Activated CD4-positive, alpha-beta T cell treated with anti-CD3 and anti-CD28 coated beads for 24 hours (primary cell): ENCODE measurements at regions not wholly inside any gene's neighbourhood (a gene's known extent, or its start where the extent isn't known, plus 50 kb on each side); places are given as distances from the start of the nearest gene placed in this dataset.

Experiments
- DNase-seq, 2 donors: peaks; one replicate each; pipeline ENCODE4 v3.0.0-alpha.2; 2020; ENCODE audit warnings: low read depth in 2 of 2

GRCh38 chr15:39338251-39338650 lies 242.6 kb upstream of the THBS1 start:
- DNase-seq = no peak

- no peak for DNase-seq
These were observed 239.8 kb upstream of the THBS1 start for GRCh38 chr15:39340903-39341645.

- no peak for DNase-seq
These were observed 236.2 kb upstream of the THBS1 start for GRCh38 chr15:39344662-39345141.

GRCh38 chr15:39345176-39345575 lies 235.7 kb upstream of the THBS1 start:
- DNase-seq = no peak

GRCh38 chr15:39347453-39347852 lies 233.4 kb upstream of the THBS1 start:
- no peak for DNase-seq

GRCh38 chr15:39350785-39351184 lies 230.1 kb upstream of the THBS1 start:
- DNase-seq = no peak

- DNase-seq = no peak
These were observed 226.7 kb upstream of the THBS1 start for GRCh38 chr15:39354189-39354588.

GRCh38 chr15:39357480-39358268 lies 223.2 kb upstream of the THBS1 start:
- no peak for DNase-seq

- no peak for DNase-seq
These were observed 222.3 kb upstream of the THBS1 start for GRCh38 chr15:39358441-39359041.

- DNase-seq = no peak
These were observed 221.1 kb upstream of the THBS1 start for GRCh38 chr15:39359771-39360170.

GRCh38 chr15:39360452-39360851 lies 220.4 kb upstream of the THBS1 start:
- DNase-seq = no peak

GRCh38 chr15:39361497-39361896 lies 219.4 kb upstream of the THBS1 start:
- DNase-seq = no peak

- DNase-seq = no peak
These were observed 217.9 kb upstream of the THBS1 start for GRCh38 chr15:39362821-39363561.

GRCh38 chr15:39363761-39364586 lies 216.9 kb upstream of the THBS1 start:
- DNase-seq = no peak

GRCh38 chr15:39364721-39365120 lies 216.2 kb upstream of the THBS1 start:
- DNase-seq = no peak

GRCh38 chr15:39365161-39365560 lies 215.7 kb upstream of the THBS1 start:
- DNase-seq = no peak

GRCh38 chr15:39365873-39366272 lies 215.0 kb upstream of the THBS1 start:
- no peak for DNase-seq

GRCh38 chr15:39367596-39367995 lies 213.3 kb upstream of the THBS1 start:
- no peak for DNase-seq

- DNase-seq = no peak
These were observed 211.1 kb upstream of the THBS1 start for GRCh38 chr15:39369768-39370167.

- DNase-seq = no peak
These were observed 204.4 kb upstream of the THBS1 start for GRCh38 chr15:39376371-39376909.

- DNase-seq = no peak
These were observed 199.4 kb upstream of the THBS1 start for GRCh38 chr15:39381517-39381916.
